ENCODE measurements at regions not wholly inside any gene's neighbourhood (a gene's known extent, or its start where the extent isn't known, plus 50 kb on each side); places are given as distances from the start of the nearest gene placed in this dataset.
"Not testable (repeated sequence)": the region's sequence is repeated elsewhere in the genome, so short reads cannot be mapped to it uniquely, and the experiment has no call there.

- no peak for DNase-seq
Measured at GRCh38 chr10:117601716-117602115, 59.2 kb downstream of the EMX2 start.

- DNase-seq: no peak
Measured at GRCh38 chr10:117603081-117603480, 60.5 kb downstream of the EMX2 start.

DNA sequence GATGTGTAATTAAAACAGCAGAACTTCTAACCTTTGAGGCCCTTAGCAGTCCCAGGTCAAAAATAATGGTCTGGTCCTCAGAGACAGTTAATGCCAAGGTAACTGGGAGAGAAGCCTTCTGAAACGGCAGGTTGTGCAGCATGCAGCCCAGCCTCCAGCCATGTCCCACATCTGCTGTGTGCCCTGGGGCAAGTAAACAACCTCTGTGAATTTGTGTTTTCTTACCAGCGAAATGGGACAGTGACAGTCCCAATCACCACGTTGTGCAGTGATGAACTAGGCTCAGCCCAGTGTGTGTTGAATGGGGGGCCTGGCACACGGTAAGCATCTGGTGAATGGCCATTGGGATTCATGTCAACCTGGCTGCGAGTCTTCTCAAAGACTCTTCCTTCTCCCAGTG is 61.2 kb downstream of the EMX2 start:
- no peak for DNase-seq

GRCh38 chr10:117609095-117609795 is 66.7 kb downstream of the EMX2 start:
- no peak for DNase-seq

- no peak for DNase-seq
Measured at GRCh38 chr10:117609796-117610170, 67.2 kb downstream of the EMX2 start.

DNA sequence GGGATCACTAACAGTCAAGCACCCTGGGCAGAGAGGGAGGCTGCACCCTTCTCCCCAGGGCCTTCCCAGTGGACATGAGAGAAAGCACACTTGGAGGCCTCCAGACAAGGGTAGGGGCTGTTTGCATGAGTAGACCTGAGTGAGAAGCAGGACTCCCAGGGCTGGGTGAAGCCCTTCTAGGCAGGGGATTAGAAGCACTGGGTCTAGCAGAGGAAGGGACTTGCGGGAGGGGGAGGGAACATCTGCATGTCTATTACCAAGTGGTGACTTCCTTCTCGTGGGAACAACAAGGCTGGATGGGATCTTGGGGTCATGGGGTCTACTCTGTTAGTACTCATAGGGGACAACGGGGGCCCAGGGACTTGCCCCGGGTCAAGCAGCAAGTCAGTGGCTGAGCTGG is 67.8 kb downstream of the EMX2 start:
- DNase-seq: no peak

GRCh38 chr10:117612113-117612512 is 69.6 kb downstream of the EMX2 start:
- no peak for DNase-seq

DNA sequence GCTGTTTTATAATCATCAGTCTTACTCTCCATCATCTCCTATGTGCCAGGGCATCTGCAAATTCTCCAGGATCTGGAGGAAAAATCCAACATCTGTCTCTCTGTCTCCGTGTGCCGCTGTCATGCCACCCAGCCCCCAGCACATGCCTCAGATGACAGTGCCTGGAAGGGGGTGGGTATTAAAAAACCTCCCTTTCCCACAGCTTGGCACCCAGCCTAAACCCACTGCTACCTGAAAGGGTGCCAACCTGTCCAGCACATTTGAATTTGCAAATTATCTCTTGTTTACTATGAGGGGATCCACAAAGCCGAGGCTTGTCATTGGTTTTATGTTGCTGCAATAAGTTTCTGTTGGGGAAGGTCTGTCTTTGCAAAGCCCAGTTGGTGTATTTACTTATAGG is 73.1 kb downstream of the EMX2 start:
- DNase-seq: no peak

- no peak for DNase-seq
Measured at GRCh38 chr10:117616179-117616578, 73.6 kb downstream of the EMX2 start.

DNA sequence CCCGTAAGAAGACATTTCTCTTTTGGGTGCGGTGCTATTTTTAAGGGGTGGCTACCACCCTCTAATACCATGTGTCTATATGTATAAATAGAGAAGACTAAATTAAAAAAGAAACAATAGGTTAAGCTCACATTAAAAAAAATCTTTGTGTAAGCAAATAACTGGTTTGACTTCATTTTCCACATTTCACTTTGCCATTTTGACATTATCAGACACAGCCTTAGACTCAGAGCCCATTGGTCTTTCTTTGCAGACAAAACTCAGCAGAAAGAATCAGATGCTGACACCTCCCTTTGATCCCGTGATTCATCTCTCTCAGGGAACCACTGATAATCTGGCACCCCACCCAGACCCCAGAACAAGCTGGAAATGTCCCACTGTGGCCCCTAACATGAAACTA is 74.5 kb downstream of the EMX2 start:
- no peak for DNase-seq

- no peak for DNase-seq
Measured at GRCh38 chr10:117617659-117618058, 75.1 kb downstream of the EMX2 start.

DNA sequence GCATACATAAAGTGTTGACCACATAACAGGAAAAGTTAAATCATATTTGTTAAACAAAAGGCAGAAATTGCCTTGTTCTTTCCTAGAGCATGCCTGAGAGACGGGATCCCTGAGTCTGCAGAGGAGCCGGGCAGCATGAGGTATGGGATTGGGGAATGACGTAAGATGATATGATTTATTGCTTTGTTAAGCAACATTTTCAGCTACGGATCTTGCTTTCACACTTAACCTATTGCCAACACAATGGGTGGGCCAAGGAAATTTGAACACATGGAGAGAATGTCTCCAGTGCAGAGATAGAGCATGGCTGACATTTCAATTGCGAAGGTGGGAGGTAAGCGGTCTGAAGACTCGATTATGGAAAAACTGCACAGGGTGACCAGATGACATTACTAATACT is 76.7 kb downstream of the EMX2 start:
- no peak for DNase-seq

DNA sequence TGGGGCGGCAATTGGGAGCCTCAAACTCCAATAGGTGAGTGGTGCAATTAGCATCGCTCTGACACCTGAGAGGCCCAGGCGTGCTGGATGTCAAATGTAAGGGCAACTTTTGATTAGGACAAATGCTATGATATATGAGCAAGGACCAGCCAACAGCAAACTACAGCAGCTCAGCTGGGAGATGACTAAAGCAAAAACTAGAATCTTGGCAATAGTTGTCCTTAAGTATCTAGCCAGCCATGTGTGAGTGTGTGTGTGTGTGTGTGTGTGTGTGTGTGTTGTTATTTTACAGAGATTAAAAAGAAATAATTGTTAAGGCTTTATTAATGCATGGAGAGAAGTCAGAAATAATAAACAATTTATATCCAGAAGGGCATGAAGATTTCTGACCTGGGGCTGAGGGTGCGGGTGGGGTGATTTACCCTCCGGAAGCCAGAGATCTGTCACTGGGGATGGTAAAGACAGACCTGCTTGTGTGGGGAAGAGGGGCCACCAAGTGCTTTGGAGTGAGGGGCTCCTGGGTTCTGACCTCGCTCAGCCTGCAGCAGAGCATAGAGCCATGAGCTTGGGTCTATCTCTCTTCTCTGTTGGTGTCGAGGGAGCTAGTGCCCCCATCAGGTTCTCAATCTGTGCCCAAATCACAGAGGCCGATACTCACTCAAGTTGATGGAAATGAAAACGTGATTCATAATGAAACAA is 77.3 kb downstream of the EMX2 start:
- DNase-seq: no peak

DNA sequence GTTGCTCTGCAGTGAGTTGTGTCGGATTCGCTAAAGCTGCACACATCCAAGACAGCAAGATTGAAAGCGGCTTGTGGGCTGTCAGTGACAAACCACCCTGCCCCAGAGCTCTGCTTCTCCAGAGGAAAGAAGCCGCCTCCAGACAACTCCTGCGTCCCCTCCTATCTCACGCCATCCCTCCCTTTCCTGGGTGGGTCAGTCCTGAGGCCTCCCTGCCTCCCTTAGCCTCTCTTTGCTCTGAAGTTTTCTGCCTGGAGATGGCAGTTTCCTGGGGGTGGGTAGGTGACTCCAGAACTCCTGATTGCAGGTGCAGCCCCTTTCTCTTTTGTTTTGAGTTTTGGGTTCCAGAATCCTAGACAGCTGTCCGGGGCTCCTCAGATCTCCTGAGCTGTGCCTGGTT is 78.7 kb downstream of the EMX2 start:
- no peak for DNase-seq

- no peak for DNase-seq
Measured at GRCh38 chr10:117621795-117622420, 79.4 kb downstream of the EMX2 start.

GRCh38 chr10:117622471-117623184 is 80.1 kb downstream of the EMX2 start:
- DNase-seq: no peak

GRCh38 chr10:117626228-117626627 is 83.7 kb downstream of the EMX2 start:
- no peak for DNase-seq

GRCh38 chr10:117627561-117627960 is 85.0 kb downstream of the EMX2 start:
- DNase-seq: no peak

DNA sequence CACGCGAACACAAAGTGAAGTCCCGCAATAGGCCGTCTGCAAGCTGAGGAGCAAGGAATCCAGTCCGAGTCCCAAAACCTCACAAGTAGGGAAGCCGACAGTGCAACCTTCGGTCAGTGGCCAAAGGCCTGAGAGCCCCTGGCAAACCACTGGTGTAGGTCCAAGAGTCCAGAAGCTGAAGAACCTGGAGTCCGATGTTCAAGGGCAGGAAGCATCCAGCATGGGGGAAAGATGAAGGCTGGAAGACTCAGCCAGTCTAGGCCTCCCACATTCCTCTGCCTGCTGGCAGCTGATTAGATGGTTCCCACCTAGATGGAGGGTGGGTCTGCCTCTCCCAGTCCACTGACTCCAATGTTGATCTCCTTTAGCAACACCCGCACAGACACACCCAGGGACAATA is 87.2 kb downstream of the EMX2 start:
- DNase-seq: not testable (repeated sequence)

DNA sequence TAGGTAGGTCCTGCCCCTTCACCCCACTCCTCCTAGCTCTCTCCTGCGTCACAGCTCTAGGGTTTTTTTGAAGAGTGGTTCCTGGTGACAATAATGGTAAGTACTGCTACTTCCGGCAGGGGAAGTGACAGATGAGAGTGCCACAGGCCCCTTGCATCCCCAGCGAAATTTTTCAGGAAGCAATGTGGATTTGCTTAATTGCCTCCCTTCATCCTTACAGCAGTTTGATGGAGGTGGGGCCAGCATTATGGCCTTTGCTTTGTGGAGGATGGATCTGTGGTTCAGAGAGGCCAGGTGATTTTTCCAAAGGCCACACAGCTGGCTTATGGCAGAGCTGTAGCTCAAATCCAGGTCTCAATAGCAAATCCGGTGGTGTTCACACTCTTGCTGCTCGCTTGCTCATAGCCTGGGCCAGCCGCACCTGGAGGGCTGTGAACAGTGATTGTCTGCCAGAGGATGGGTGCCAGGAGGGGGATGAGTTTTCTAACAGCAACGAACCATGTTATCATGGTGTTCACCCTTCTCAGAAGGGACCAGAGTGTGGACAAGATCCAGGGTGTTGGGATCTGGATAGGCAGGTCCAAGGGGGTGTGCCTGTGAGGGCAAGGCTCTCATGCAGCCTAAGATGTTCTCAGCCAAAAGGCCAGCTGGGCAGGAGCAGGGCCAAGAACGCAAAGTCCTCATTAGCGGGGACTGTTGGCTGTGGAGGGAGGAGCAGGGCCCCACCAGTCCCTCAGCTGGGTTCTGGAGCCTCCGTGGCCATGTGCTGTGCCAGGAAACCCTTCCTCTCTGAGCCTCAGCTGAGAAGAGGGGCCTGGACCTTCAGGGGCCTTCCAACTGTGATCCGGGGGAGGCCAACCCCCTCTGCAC is 89.0 kb downstream of the EMX2 start:
- no peak for DNase-seq

- DNase-seq: no peak
Measured at GRCh38 chr10:117632406-117632805, 89.9 kb downstream of the EMX2 start.

- no peak for DNase-seq
Measured at GRCh38 chr10:117635826-117636225, 93.3 kb downstream of the EMX2 start.

GRCh38 chr10:117638200-117638599 is 95.7 kb downstream of the EMX2 start:
- no peak for DNase-seq
